ENCODE measurements at regions not wholly inside any gene's neighbourhood (a gene's known extent, or its start where the extent isn't known, plus 50 kb on each side); places are given as distances from the start of the nearest gene placed in this dataset.

DNA sequence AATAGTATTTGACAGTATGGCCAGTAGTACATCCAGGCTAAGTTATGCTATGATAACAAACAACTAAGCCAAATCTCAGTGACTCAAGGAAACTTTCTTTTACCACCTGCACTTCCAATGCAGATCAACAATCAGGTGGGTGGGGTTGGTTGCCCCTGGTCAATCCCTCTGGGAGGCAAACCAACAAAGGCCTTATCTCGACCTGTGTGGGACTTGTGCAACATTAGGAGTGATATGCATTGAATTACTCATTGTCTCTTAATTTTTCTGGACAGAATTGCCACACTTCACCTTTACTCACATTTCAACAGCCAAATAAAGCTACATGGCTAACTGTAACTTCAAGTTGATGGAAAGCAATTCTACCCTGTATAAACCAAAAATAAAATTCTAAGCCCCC is 1049.3 kb upstream of the CDH2 start:
- 11% methylated on average over 1 of the region's 1 CpG for WGBS (ENCODE audit: insufficient coverage, low coverage, low lambda C conversion rate, missing lambda C conversion rate)
- no peaks in the 10 kb centered on the region for H3K36me3 ChIP-seq
- H3K4me1 ChIP-seq = no peaks in the 10 kb centered on the region
- no peaks in the 10 kb centered on the region for H3K9me3 ChIP-seq
- no peaks in the 10 kb centered on the region for H3K27me3 ChIP-seq
- TF ChIP-seq POLR2A (IDR thresholded peaks at IDR 0.05) = no peak
- TF ChIP-seq, protein P1, sequence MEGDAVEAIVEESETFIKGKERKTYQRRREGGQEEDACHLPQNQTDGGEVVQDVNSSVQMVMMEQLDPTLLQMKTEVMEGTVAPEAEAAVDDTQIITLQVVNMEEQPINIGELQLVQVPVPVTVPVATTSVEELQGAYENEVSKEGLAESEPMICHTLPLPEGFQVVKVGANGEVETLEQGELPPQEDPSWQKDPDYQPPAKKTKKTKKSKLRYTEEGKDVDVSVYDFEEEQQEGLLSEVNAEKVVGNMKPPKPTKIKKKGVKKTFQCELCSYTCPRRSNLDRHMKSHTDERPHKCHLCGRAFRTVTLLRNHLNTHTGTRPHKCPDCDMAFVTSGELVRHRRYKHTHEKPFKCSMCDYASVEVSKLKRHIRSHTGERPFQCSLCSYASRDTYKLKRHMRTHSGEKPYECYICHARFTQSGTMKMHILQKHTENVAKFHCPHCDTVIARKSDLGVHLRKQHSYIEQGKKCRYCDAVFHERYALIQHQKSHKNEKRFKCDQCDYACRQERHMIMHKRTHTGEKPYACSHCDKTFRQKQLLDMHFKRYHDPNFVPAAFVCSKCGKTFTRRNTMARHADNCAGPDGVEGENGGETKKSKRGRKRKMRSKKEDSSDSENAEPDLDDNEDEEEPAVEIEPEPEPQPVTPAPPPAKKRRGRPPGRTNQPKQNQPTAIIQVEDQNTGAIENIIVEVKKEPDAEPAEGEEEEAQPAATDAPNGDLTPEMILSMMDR (IDR thresholded peaks at IDR 0.05) = no peak
- intact Hi-C loops (cut with DNase I) = no loop called here
- DNase-seq (no peak), ATAC-seq (no peak)
- no peak overlapping the region for H3K27ac ChIP-seq
- H3K4me3 ChIP-seq = no peak overlapping the region

DNA sequence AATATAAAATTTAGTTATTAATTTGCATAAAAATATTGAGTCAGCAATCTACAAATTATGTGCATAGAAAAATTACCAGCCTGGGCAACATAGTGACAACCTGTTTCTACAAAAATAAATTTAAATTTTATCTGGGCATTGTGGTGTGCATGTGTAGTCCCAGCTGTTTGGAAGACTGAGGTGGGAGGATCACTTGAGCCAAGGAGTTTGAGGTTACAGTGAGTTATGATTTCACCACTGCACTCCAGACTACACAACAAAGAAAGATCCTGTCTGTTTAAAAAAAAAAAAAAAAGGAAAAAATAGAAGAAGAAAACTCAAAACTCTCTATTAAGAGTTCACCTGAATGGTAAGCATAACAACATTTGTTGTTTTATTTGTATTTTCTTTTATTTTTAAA is 1048.4 kb upstream of the CDH2 start:
- intact Hi-C loops (cut with DNase I) = no loop called here
- ATAC-seq = no peak
- no peak for TF ChIP-seq POLR2A (IDR thresholded peaks at IDR 0.05)
- TF ChIP-seq, protein P1 (IDR thresholded peaks at IDR 0.05) = no peak

DNA sequence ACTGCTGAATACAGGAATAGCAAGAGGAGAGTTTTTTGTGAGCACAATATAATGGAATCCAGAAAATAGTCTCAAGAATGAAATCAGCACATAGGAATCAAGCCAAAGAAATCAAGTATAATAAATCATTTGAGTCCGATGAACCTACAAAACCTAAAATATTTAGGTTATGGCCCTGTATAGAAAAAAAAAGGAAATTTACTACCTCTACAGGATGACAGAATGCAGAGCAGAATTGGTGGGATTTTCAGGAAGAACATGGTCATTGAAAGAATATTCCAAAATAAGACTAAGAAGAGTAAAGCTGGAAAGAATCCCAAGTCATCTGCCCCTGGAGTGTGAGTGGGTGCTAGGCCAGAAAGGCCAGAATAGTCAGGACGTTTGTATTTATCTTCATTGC is 1041.2 kb upstream of the CDH2 start:
- WGBS (ENCODE audit: insufficient coverage, low coverage, low lambda C conversion rate, missing lambda C conversion rate) = 19% methylated on average over 2 of the region's 2 CpGs
- no peak for ATAC-seq
- no peak for DNase-seq

More for the DNA sequence above, 1048.4 kb upstream of the CDH2 start:
- no peaks in the 10 kb centered on the region for H3K27me3 ChIP-seq
- no peaks in the 10 kb centered on the region for H3K4me1 ChIP-seq
- no peak overlapping the region for H3K27ac ChIP-seq
- H3K9me3 ChIP-seq = no peaks in the 10 kb centered on the region
- H3K4me3 ChIP-seq = no peak overlapping the region
- DNase-seq = no peak
- H3K36me3 ChIP-seq = no peaks in the 10 kb centered on the region

DNA sequence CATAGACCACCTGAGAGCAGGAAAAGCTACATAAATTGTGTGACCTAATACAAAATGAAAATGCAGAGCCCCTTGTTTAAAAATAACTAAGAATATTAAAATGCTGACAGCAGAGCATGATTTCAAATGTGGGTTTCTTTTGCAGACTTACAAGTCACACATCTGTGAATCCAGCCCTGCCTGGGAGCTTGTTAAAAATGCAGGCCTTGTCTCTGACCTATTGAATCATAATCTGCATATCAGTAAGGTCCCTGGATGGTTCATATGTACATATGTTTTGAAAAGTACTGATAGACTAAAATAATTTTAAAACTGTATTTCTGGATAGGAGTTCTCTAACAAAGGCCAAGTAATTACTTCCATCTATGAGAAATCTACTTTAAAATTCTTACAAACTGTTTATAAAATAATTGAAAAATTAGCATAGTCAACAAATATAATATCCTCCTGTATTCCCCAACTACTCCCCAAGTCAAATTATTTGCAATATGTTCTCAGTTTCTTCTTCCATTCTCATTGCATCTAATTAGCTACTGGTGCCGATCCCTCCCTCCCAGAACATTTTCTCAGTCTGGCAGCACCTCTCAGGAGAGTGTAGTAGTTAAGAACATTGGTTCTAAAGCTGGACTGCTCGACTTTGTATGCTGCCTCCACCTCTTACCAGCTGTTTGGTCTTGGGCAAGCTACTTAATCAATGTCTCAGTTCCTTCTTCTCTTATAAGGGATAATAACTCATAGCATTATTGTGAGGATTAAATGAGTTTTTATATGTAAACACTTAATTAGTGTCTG is 1040.4 kb upstream of the CDH2 start:
- H3K27ac ChIP-seq = no peak overlapping the region
- no peaks in the 10 kb centered on the region for H3K9me3 ChIP-seq
- no peaks in the 10 kb centered on the region for H3K4me1 ChIP-seq
- no peaks in the 10 kb centered on the region for H3K27me3 ChIP-seq
- ATAC-seq = no peak
- H3K4me3 ChIP-seq = no peak overlapping the region
- no peak for DNase-seq
- intact Hi-C loops (cut with DNase I) = no loop called here
- H3K36me3 ChIP-seq = no peaks in the 10 kb centered on the region
- WGBS (ENCODE audit: insufficient coverage, low coverage, low lambda C conversion rate, missing lambda C conversion rate) = 29% methylated on average over 2 of the region's 2 CpGs
- no peak for TF ChIP-seq POLR2A (IDR thresholded peaks at IDR 0.05)
- TF ChIP-seq, protein P1 (IDR thresholded peaks at IDR 0.05) = no peak

More for the DNA sequence above, 1041.2 kb upstream of the CDH2 start:
- no peaks in the 10 kb centered on the region for H3K9me3 ChIP-seq
- TF ChIP-seq, protein P1 (IDR thresholded peaks at IDR 0.05) = no peak
- no peak overlapping the region for H3K27ac ChIP-seq
- no peaks in the 10 kb centered on the region for H3K36me3 ChIP-seq
- H3K4me1 ChIP-seq = no peaks in the 10 kb centered on the region
- H3K27me3 ChIP-seq = no peaks in the 10 kb centered on the region
- intact Hi-C loops (cut with DNase I) = no loop called here
- no peak overlapping the region for H3K4me3 ChIP-seq
